ENCODE measurements at regions not wholly inside any gene's neighbourhood (a gene's known extent, or its start where the extent isn't known, plus 50 kb on each side); places are given as distances from the start of the nearest gene placed in this dataset.
A peak's percentile ranks its signal among the peaks of the same experiment; 100 is the strongest.

DNA sequence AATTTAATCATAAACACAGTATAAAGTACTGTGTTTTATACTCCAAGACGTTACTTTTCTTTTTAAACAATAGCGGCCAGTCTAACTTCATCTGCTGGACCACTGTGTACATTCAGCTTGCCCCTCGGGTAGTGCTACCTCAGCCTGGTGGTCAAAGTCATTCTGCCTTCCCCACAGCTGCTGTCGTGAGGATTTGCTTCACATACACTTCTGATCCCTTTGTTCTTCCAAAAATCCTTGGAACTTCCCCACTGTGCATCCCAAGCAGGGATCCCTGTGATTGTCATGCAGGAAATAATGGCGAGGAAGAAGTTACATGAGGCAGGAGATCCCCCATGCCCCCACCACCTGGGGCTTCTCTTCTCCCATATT lies 234.9 kb upstream of the STARD13 start:
- H3K27me3 ChIP-seq (ENCODE audit: control insufficient read depth, insufficient read depth, low read length): no peaks in the 10 kb centered on the region
- H3K4me3 ChIP-seq (ENCODE audit: insufficient read depth, low read depth, low read length): no peak overlapping the region

GRCh38 chr13:33524086-33524485 lies 238.5 kb upstream of the STARD13 start:
- Histone ChIP-seq H3K4me3 (ENCODE audit: insufficient read depth, low read depth, low read length) (no peak overlapping the region), H3K36me3 (replicated peaks; ENCODE audit: control insufficient read depth, insufficient read depth, low read length) (no peaks in the 10 kb centered on the region), H3K27me3 (ENCODE audit: control insufficient read depth, insufficient read depth, low read length) (no peaks in the 10 kb centered on the region)
- no peak for DNase-seq

More for the DNA sequence above, 234.9 kb upstream of the STARD13 start:
- H3K36me3 ChIP-seq (replicated peaks; ENCODE audit: control insufficient read depth, insufficient read depth, low read length): no peaks in the 10 kb centered on the region
- DNase-seq: no peak

GRCh38 chr13:33525763-33526162 lies 240.2 kb upstream of the STARD13 start:
- no peak for DNase-seq
- no peaks in the 10 kb centered on the region for H3K27me3 ChIP-seq (ENCODE audit: control insufficient read depth, insufficient read depth, low read length)
- H3K36me3 ChIP-seq (replicated peaks; ENCODE audit: control insufficient read depth, insufficient read depth, low read length): no peaks in the 10 kb centered on the region
- H3K4me3 ChIP-seq (ENCODE audit: insufficient read depth, low read depth, low read length): no peak overlapping the region

GRCh38 chr13:33526718-33527117 lies 241.2 kb upstream of the STARD13 start:
- H3K27me3 ChIP-seq (ENCODE audit: control insufficient read depth, insufficient read depth, low read length): no peaks in the 10 kb centered on the region
- no peak for DNase-seq
- no peaks in the 10 kb centered on the region for H3K36me3 ChIP-seq (replicated peaks; ENCODE audit: control insufficient read depth, insufficient read depth, low read length)
- H3K4me3 ChIP-seq (ENCODE audit: insufficient read depth, low read depth, low read length): no peak overlapping the region

DNA sequence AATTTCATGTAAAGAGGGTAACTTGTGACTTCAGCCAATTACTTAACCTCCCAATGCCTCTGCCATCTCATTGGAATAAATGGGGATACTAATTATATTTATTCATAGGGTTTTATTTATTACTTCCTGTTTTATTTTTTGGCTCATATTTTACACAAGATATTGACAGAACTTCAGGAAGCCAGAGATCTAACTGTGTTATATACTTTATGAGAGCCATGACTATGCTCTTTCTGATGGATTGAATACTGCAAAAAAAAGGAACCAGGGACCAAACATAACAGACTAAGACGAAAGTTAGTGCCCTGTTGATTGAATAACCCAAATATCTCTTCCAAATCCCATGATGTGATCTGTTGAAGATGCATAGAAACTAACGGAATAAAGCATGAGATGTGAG lies 243.3 kb upstream of the STARD13 start:
- Histone ChIP-seq H3K36me3 (replicated peaks; ENCODE audit: control insufficient read depth, insufficient read depth, low read length) (no peaks in the 10 kb centered on the region), H3K27me3 (ENCODE audit: control insufficient read depth, insufficient read depth, low read length) (no peaks in the 10 kb centered on the region), H3K4me3 (ENCODE audit: insufficient read depth, low read depth, low read length) (no peak overlapping the region)
- DNase-seq: no peak

DNA sequence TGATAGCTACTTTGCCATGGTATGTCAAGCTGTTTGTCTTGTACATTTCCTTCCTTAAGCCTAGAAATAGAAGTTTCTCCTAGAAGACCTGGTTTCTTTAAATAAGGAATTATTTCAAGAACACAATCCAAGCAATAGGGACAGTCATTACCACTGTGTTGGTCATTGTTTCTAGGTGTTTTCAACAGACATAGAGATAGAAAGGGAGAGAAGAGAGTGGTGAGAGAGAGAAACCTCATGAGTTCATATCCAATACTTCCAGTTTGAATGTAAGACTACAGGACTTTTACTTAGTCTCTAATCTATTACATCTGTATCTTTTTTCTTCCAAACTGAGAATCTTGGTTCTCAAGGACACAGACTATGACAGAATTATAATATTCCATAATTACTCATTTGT lies 245.9 kb upstream of the STARD13 start:
- no peak overlapping the region for H3K4me3 ChIP-seq (ENCODE audit: insufficient read depth, low read depth, low read length)
- no peaks in the 10 kb centered on the region for H3K36me3 ChIP-seq (replicated peaks; ENCODE audit: control insufficient read depth, insufficient read depth, low read length)
- no peaks in the 10 kb centered on the region for H3K27me3 ChIP-seq (ENCODE audit: control insufficient read depth, insufficient read depth, low read length)
- DNase-seq: no peak

- no peak for DNase-seq
- no peaks in the 10 kb centered on the region for H3K36me3 ChIP-seq (replicated peaks; ENCODE audit: control insufficient read depth, insufficient read depth, low read length)
- no peaks in the 10 kb centered on the region for H3K27me3 ChIP-seq (ENCODE audit: control insufficient read depth, insufficient read depth, low read length)
- H3K4me3 ChIP-seq (ENCODE audit: insufficient read depth, low read depth, low read length): no peak overlapping the region
Measured at GRCh38 chr13:33535061-33535460, 249.5 kb upstream of the STARD13 start.

DNA sequence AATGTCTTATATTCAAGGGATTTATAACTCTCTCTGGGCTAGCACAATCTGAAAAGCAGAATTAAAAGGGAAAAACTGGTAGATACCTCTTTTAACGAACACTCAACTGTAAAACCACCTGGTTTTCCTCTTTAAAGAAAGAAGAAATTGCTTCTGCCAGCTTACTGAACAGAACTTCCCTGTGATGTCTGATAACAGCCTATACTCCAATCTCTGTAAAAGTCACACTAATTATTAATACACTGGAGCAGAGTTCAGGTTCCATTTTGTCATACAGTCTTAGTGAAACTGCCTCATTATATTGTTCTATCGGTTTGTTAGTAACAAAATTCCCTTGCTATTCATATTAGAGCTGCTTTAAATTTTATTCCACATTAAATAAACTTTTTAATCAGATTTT lies 251.0 kb upstream of the STARD13 start:
- no peak for DNase-seq
- Histone ChIP-seq H3K4me3 (ENCODE audit: insufficient read depth, low read depth, low read length) (no peak overlapping the region), H3K36me3 (replicated peaks; ENCODE audit: control insufficient read depth, insufficient read depth, low read length) (no peaks in the 10 kb centered on the region), H3K27me3 (ENCODE audit: control insufficient read depth, insufficient read depth, low read length) (no peaks in the 10 kb centered on the region)

DNA sequence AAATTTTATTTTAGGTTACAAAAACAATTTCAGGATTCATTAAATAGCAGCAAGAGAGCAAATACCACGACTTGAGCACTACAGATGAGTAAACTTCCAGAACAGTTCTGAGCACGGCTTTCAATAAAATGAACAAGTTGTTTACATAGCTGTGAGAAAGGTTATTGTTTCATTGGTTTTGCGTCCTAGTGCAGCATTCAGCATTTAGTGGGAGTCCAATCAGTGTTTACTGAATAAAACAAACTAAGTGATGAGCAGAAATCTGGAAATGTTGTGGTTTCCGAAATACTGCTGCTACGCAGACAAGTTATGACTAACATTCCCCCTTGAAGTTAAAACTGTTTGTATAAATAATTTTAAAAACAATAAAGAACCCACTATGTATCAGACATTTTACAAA lies 251.5 kb upstream of the STARD13 start:
- Histone ChIP-seq H3K36me3 (replicated peaks; ENCODE audit: control insufficient read depth, insufficient read depth, low read length) (no peaks in the 10 kb centered on the region), H3K4me3 (ENCODE audit: insufficient read depth, low read depth, low read length) (no peak overlapping the region), H3K27me3 (ENCODE audit: control insufficient read depth, insufficient read depth, low read length) (no peaks in the 10 kb centered on the region)
- DNase-seq: no peak

DNA sequence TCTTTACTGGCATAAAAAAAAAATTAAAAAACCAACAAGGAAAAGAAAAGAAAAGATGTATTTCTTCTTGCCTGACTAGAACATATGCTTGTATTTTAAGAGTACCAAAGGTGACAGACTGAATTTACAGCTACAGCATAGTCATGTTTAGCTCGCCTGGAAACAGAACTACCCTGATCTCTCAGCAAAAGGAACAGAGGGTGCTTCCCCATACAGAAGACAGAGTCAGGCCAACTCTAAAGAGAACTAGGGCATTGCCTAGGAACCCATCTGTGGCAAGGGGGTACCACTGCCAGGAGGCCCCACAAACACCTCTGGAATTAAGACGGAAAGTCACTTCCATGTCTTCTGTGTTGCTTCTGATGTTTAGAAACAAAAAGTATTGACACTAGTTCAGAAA lies 252.1 kb upstream of the STARD13 start:
- H3K27me3 ChIP-seq (ENCODE audit: control insufficient read depth, insufficient read depth, low read length): no peaks in the 10 kb centered on the region
- H3K4me3 ChIP-seq (ENCODE audit: insufficient read depth, low read depth, low read length): no peak overlapping the region
- H3K36me3 ChIP-seq (replicated peaks; ENCODE audit: control insufficient read depth, insufficient read depth, low read length): no peaks in the 10 kb centered on the region
- DNase-seq: no peak

- DNase-seq: no peak
- Histone ChIP-seq H3K36me3 (replicated peaks; ENCODE audit: control insufficient read depth, insufficient read depth, low read length) (no peaks in the 10 kb centered on the region), H3K4me3 (ENCODE audit: insufficient read depth, low read depth, low read length) (peak overlapping the region; percentile 61; the same call in 1 of the 2 replicates), H3K27me3 (ENCODE audit: control insufficient read depth, insufficient read depth, low read length) (no peaks in the 10 kb centered on the region)
Measured at GRCh38 chr13:33541456-33541855, 255.9 kb upstream of the STARD13 start.

DNA sequence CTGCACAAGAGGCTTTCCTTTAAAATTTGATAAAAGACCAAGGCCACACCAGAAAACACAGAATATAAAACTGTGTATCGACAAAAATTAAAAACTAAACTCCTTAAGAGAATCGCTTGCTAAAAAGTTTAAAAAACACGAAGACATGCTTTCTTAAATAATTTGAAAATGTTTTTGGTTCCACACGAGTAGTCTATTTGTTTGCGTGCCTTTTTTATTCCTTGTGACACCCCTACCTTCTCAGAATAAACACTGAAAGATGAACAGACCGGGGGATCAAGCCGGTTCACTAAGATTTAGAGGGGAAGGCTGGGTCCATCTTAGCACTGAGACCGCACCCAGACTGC lies 256.4 kb upstream of the STARD13 start:
- Histone ChIP-seq H3K4me3 (ENCODE audit: insufficient read depth, low read depth, low read length) (peak overlapping the region; percentile 61), H3K36me3 (replicated peaks; ENCODE audit: control insufficient read depth, insufficient read depth, low read length) (no peaks in the 10 kb centered on the region), H3K27me3 (ENCODE audit: control insufficient read depth, insufficient read depth, low read length) (no peaks in the 10 kb centered on the region)
- DNase-seq: no peak

DNA sequence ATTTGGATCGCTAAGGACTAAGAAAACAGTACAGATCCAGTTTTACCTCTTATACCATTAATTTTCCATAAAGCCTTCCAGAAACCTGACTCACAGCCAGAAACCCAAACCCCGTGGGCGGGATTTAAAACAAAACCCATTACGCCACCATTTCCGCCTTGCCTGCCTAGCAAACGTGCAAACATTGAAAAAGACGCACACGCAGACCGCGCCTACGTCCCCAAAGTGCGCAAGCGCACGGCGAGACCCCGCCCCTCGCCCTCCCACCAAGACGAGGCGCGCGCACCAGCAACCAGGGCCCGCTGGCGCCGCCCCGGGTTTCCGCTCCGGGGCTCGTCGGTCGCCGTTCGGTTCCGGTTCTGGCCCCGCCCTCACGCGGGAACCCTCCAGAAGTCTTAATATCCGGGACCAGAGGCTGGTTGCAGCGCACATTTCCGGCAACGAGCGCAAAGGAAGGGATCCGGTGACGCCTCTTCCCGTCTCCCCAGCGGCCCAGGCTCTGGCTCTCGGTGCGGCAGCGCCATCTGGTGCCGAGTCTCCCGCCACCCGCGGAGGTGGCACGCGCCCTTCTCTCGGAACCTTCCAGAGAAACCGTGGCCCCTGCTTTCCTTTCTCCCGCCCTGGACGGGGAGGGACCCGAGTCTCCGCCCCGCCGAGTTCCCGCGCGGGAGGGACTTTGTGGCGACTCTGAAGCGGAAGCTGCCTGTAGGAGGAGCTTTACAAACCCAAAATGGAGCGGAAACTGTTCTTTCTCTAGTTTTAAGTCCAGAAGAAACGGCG lies 256.9 kb upstream of the STARD13 start:
- Histone ChIP-seq H3K36me3 (replicated peaks; ENCODE audit: control insufficient read depth, insufficient read depth, low read length) (no peaks in the 10 kb centered on the region), H3K4me3 (ENCODE audit: insufficient read depth, low read depth, low read length) (peak overlapping the region; percentile 61), H3K27me3 (ENCODE audit: control insufficient read depth, insufficient read depth, low read length) (no peaks in the 10 kb centered on the region)
- peak; percentile 88 for DNase-seq

DNA sequence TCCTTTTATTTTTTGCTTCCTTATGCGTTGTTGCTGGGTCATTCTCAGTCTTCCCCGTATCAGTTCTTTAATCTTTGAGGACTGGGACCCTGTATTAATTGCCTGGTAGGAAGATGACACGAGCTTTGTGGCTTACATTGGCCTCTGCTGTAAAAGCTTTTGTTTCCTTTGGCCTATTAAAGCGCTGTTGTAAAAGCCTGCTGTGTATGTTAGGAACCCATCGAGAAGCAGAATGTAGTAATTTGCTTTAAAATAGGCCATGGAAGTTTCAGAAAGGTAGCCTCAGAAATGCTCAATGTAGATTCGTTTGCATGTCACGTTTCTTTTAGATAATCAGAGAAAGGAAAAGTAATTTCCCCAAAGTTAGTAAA lies 257.5 kb upstream of the STARD13 start:
- peak; percentile 3 for DNase-seq

DNA sequence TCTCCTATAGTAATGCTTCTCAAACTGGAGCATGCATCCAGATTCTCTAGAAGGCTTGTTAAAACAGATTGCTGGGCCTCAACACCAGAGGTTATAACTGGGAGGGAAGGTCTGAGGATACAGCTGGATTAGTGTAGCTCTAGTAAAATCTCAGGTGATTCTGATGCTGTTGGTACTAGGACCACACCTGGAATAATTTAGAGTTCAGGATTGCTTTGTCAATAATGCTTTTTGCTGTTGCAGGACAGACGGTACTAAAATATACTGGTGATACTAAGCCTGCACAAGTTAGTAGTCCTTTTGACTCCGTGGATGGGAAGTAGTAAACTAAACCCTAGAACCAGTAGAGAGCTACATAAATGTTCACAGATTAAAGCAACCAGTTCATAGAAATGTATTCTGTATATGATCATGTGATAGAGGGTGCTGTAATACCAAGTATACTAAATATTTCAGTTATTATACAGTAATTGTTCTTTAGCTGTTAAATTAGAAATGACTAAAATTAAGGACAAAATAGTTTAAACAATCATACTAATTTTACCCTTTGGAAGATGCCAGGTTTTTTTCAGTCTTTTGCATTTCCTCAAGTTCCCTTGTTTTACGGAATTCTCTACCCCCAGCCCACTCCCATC lies 258.2 kb upstream of the STARD13 start:
- H3K4me3 ChIP-seq (ENCODE audit: insufficient read depth, low read depth, low read length): peak overlapping the region; percentile 61
- no peak for DNase-seq
- no peaks in the 10 kb centered on the region for H3K27me3 ChIP-seq (ENCODE audit: control insufficient read depth, insufficient read depth, low read length)
- H3K36me3 ChIP-seq (replicated peaks; ENCODE audit: control insufficient read depth, insufficient read depth, low read length): no peaks in the 10 kb centered on the region

More for the DNA sequence above, 257.5 kb upstream of the STARD13 start:
- H3K27me3 ChIP-seq (ENCODE audit: control insufficient read depth, insufficient read depth, low read length): no peaks in the 10 kb centered on the region
- H3K4me3 ChIP-seq (ENCODE audit: insufficient read depth, low read depth, low read length): peak overlapping the region; percentile 61
- H3K36me3 ChIP-seq (replicated peaks; ENCODE audit: control insufficient read depth, insufficient read depth, low read length): no peaks in the 10 kb centered on the region

All from H7 (cell line).